ENCODE measurements at regions not wholly inside any gene's neighbourhood (a gene's known extent, or its start where the extent isn't known, plus 50 kb on each side); places are given as distances from the start of the nearest gene placed in this dataset.

DNA sequence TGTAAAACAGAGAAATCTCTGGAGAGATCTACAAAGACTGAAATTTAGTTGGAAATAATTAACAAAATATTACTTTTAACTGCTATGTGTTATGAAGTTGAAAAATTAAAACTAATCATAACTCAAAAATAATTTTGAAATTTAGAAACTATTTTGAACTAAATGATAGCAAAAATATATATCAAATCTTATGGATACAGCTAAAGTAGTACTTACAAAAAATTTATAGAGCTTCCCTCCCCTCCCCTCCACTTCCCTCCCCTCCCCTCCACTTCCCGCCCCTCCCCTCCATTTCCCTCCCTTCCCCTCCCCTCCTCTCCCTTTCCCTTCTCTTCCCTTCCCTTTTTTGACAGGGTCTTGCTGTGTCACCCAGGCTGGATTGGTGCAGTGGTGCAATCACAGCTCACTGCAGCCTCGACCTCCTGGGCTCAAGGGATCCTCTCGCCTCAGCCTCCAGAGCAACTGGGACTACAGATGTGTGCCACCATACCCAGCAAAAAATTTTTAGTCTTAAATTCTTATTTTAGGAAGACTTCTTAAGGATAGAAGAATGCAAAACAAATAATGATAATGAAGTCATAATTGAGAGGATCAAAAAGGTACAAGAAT, 87.2 kb upstream of the RGS17 start:
- ATAC-seq (ENCODE audit: poor library complexity) (no peak), DNase-seq (no peak)
- intact Hi-C loops (cut with DNase I), result no loop called here

DNA sequence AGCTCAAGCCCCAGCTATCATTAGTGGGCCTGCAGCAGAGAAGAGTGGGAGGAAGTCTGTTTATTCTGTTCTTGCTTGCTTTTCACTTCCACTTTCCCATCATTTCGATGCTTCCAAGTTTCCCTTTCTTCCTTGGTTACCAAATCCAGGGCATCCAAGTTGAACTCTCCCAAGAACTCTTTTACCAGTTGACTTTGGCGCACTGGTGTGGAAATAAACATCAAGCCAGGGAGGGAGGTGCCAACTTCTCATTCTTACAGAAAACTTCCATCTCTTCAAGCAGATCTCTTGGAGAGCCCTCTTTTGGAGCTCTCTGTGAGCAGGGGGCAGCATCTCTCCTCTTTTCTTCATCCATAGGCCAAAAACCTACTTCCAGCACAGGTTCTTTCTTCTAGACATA, 85.7 kb upstream of the RGS17 start:
- ATAC-seq (ENCODE audit: poor library complexity) (no peak), DNase-seq (no peak)
- intact Hi-C loops (cut with DNase I), result no loop called here

DNA sequence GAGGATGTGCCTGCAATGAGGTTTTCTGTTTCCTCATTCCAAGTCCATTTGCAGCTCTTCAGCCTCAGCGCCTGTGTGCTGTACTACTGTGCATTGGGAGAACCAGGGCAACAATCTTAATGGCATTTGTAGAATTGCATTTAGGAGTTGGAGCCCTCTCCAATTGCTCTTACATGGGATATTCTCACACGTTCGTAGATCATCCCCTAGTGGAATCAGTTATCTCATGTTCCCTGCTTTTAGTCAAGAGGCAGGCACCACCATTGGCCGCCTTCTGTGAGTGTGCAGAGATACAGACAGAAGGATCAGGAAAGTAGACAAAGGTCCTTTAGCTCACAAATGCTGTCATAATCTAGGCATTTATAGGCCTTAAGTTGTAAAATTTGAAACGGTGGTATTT, 84.2 kb upstream of the RGS17 start:
- intact Hi-C loops (cut with DNase I), result no loop called here
- DNase-seq (no peak), ATAC-seq (ENCODE audit: poor library complexity) (no peak)

- ATAC-seq (ENCODE audit: poor library complexity) (no peak), DNase-seq (no peak)
- intact Hi-C loops (cut with DNase I), result no loop called here
Observed at GRCh38 chr6:153214436-153214835, 83.4 kb upstream of the RGS17 start.

DNA sequence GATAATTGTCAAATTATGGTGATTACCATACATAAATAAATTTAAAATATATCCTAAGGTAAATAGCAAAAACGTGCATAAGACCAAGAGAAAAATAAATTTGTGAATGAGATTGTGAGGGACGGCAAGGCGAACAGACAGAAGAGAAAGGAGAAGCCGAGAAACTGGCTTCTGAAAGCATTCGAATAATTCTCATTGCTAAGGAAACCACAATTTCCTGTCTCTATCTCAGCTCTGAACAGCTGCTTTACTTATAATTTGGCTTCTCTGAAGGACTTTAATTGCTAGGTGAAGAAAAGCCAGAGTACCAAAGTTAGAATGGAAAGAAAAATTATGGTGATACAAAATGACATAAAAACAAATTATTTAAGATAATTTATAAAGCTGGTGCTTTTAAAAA, 79.0 kb upstream of the RGS17 start:
- ATAC-seq (ENCODE audit: poor library complexity) (no peak), DNase-seq (no peak)
- intact Hi-C loops (cut with DNase I), result no loop called here

GRCh38 chr6:153208706-153209105, 77.6 kb upstream of the RGS17 start:
- peak; percentile 46 for DNase-seq
- intact Hi-C loops (cut with DNase I), result no loop called here
- peak; percentile 51 for ATAC-seq (ENCODE audit: poor library complexity)

DNA sequence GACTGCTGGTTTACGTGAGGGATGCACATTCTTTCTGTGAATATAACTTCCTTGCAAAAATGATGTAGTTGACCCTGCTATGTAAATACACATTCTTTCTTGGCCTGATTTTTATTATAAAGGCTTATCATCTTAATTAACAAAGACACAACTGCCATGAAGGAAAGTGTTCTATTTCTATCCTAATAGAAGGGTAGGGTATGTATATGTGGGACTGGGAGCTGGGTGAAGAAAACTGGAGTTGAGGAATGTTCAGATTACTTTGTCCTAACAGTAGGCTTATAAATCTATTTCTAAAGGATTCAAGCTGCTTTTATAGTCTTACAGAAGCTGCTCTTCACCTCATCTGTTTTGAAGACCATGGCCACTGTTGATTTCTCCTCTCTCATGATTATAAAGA, 76.5 kb upstream of the RGS17 start:
- DNase-seq (no peak), ATAC-seq (ENCODE audit: poor library complexity) (no peak)
- intact Hi-C loops (cut with DNase I), result no loop called here

DNA sequence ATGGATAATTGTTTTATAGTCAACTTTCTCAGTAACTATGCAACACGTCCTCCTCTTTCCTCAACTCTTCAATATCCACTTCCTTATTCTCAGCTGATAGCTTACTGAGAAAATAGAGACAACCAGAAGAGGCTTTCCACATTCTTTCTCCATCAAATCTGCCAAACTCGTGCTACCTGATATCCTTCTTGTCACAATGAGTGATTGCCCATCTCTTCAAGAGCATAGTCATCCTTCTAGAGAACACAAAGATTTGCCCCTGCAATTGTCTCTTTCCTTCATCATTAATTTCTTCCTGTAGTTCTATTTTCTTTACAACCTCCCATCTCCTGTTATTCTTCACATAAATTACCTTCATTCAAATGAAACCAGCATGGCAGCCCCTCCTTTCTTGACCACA, 75.9 kb upstream of the RGS17 start:
- intact Hi-C loops (cut with DNase I), result no loop called here
- no peak for ATAC-seq (ENCODE audit: poor library complexity)

GRCh38 chr6:153192943-153193885, 62.1 kb upstream of the RGS17 start:
- intact Hi-C loops (cut with DNase I), result no loop called here
- ATAC-seq (ENCODE audit: poor library complexity) (no peak), DNase-seq (no peak)

More for the DNA sequence above, 75.9 kb upstream of the RGS17 start:
- DNase-seq, result no peak

DNA sequence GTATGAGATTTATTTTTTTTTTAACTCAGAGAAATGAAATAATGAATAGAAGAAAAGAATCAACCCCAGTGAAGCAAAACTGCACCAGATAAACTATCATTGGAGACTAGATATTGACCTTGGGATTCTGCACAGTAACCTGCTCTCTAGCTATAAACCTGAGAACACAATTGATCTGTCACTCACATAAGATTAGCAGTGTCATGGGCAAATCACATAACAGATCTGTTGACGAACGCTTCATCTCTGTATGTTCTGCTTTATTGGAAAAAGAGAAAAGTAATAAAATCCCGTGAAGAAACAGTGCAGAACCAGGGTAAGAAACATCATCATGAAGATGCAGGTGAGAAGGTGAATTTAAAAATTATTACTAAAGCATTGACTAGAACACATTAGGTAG, 52.8 kb upstream of the RGS17 start:
- ATAC-seq (ENCODE audit: poor library complexity), result no peak
- no peak for DNase-seq
- intact Hi-C loops (cut with DNase I), result no loop called here
